ENCODE measurements at regions not wholly inside any gene's neighbourhood (a gene's known extent, or its start where the extent isn't known, plus 50 kb on each side); places are given as distances from the start of the nearest gene placed in this dataset.

- Histone ChIP-seq H3K9ac (no peak overlapping the region), H3K36me3 (ENCODE audit: insufficient read depth) (no peaks in the 10 kb centered on the region), H2AFZ (ENCODE audit: low read depth) (no peak overlapping the region), H3K4me3 (IDR thresholded peaks at IDR 0.05; ENCODE audit: insufficient read depth, low read depth, low read length) (no peak overlapping the region), H3K4me2 (no peak overlapping the region), H3K27ac (no peak overlapping the region), H3K79me2 (ENCODE audit: insufficient read depth, low read depth) (no peaks in the 10 kb centered on the region), H4K20me1 (ENCODE audit: insufficient read depth) (no peaks in the 10 kb centered on the region), H3K4me1 (ENCODE audit: low read depth, poor library complexity, severe bottlenecking) (no peaks in the 10 kb centered on the region), H3K27me3 (ENCODE audit: insufficient read depth, low read depth) (no peaks in the 10 kb centered on the region)
- TF ChIP-seq, protein P1, sequence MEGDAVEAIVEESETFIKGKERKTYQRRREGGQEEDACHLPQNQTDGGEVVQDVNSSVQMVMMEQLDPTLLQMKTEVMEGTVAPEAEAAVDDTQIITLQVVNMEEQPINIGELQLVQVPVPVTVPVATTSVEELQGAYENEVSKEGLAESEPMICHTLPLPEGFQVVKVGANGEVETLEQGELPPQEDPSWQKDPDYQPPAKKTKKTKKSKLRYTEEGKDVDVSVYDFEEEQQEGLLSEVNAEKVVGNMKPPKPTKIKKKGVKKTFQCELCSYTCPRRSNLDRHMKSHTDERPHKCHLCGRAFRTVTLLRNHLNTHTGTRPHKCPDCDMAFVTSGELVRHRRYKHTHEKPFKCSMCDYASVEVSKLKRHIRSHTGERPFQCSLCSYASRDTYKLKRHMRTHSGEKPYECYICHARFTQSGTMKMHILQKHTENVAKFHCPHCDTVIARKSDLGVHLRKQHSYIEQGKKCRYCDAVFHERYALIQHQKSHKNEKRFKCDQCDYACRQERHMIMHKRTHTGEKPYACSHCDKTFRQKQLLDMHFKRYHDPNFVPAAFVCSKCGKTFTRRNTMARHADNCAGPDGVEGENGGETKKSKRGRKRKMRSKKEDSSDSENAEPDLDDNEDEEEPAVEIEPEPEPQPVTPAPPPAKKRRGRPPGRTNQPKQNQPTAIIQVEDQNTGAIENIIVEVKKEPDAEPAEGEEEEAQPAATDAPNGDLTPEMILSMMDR (conservative IDR thresholded peaks at IDR 0.05; ENCODE audit: low read depth, low read length): no peak
Measured at GRCh38 chr12:61546296-61546695, 713.9 kb upstream of the USP15 start.

GRCh38 chr12:61553091-61553490, 707.1 kb upstream of the USP15 start:
- no peaks in the 10 kb centered on the region for H3K4me1 ChIP-seq (ENCODE audit: low read depth, poor library complexity, severe bottlenecking)
- no peaks in the 10 kb centered on the region for H3K36me3 ChIP-seq (ENCODE audit: insufficient read depth)
- H3K27ac ChIP-seq: no peak overlapping the region
- no peak overlapping the region for H3K4me3 ChIP-seq (IDR thresholded peaks at IDR 0.05; ENCODE audit: insufficient read depth, low read depth, low read length)
- no peak overlapping the region for H3K9ac ChIP-seq
- no peaks in the 10 kb centered on the region for H3K79me2 ChIP-seq (ENCODE audit: insufficient read depth, low read depth)
- TF ChIP-seq, protein P1 (conservative IDR thresholded peaks at IDR 0.05; ENCODE audit: low read depth, low read length): no peak
- no peaks in the 10 kb centered on the region for H3K27me3 ChIP-seq (ENCODE audit: insufficient read depth, low read depth)
- H4K20me1 ChIP-seq (ENCODE audit: insufficient read depth): no peaks in the 10 kb centered on the region
- H2AFZ ChIP-seq (ENCODE audit: low read depth): no peak overlapping the region
- no peak overlapping the region for H3K4me2 ChIP-seq

GRCh38 chr12:61554268-61555008, 705.8 kb upstream of the USP15 start:
- H3K4me3 ChIP-seq (IDR thresholded peaks at IDR 0.05; ENCODE audit: insufficient read depth, low read depth, low read length): no peak overlapping the region
- H3K4me2 ChIP-seq: no peak overlapping the region
- H3K27ac ChIP-seq: no peak overlapping the region
- H4K20me1 ChIP-seq (ENCODE audit: insufficient read depth): no peaks in the 10 kb centered on the region
- no peaks in the 10 kb centered on the region for H3K27me3 ChIP-seq (ENCODE audit: insufficient read depth, low read depth)
- no peaks in the 10 kb centered on the region for H3K4me1 ChIP-seq (ENCODE audit: low read depth, poor library complexity, severe bottlenecking)
- TF ChIP-seq, protein P1 (conservative IDR thresholded peaks at IDR 0.05; ENCODE audit: low read depth, low read length): no peak
- no peak overlapping the region for H3K9ac ChIP-seq
- no peaks in the 10 kb centered on the region for H3K36me3 ChIP-seq (ENCODE audit: insufficient read depth)
- no peak overlapping the region for H2AFZ ChIP-seq (ENCODE audit: low read depth)
- H3K79me2 ChIP-seq (ENCODE audit: insufficient read depth, low read depth): no peaks in the 10 kb centered on the region

GRCh38 chr12:61563665-61564450, 696.3 kb upstream of the USP15 start:
- H3K4me2 ChIP-seq: no peak overlapping the region
- H3K9ac ChIP-seq: no peak overlapping the region
- H4K20me1 ChIP-seq (ENCODE audit: insufficient read depth): no peaks in the 10 kb centered on the region
- H3K4me3 ChIP-seq (IDR thresholded peaks at IDR 0.05; ENCODE audit: insufficient read depth, low read depth, low read length): no peak overlapping the region
- H3K27ac ChIP-seq: no peak overlapping the region
- H3K27me3 ChIP-seq (ENCODE audit: insufficient read depth, low read depth): no peaks in the 10 kb centered on the region
- no peak overlapping the region for H2AFZ ChIP-seq (ENCODE audit: low read depth)
- H3K4me1 ChIP-seq (ENCODE audit: low read depth, poor library complexity, severe bottlenecking): no peaks in the 10 kb centered on the region
- no peaks in the 10 kb centered on the region for H3K79me2 ChIP-seq (ENCODE audit: insufficient read depth, low read depth)
- H3K36me3 ChIP-seq (ENCODE audit: insufficient read depth): no peaks in the 10 kb centered on the region
- TF ChIP-seq, protein P1 (conservative IDR thresholded peaks at IDR 0.05; ENCODE audit: low read depth, low read length): no peak
